ENCODE measurements at regions not wholly inside any gene's neighbourhood (a gene's known extent, or its start where the extent isn't known, plus 50 kb on each side); places are given as distances from the start of the nearest gene placed in this dataset.
"Not testable (repeated sequence)": the region's sequence is repeated elsewhere in the genome, so short reads cannot be mapped to it uniquely, and the experiment has no call there.

- no peak for DNase-seq
Observed at GRCh38 chr5:93359296-93359959, 221.6 kb downstream of the NR2F1-AS1 start.

- DNase-seq, result no peak
Observed at GRCh38 chr5:93358176-93358575, 222.8 kb downstream of the NR2F1-AS1 start.

GRCh38 chr5:93357686-93358085 lies 223.3 kb downstream of the NR2F1-AS1 start:
- DNase-seq, result no peak

GRCh38 chr5:93355691-93356090 lies 225.3 kb downstream of the NR2F1-AS1 start:
- DNase-seq, result no peak

GRCh38 chr5:93352186-93352585 lies 228.8 kb downstream of the NR2F1-AS1 start:
- no peak for DNase-seq

GRCh38 chr5:93349613-93350012 lies 231.4 kb downstream of the NR2F1-AS1 start:
- DNase-seq, result no peak

GRCh38 chr5:93348231-93348630 lies 232.8 kb downstream of the NR2F1-AS1 start:
- DNase-seq, result no peak

- DNase-seq, result not testable (repeated sequence)
Observed at GRCh38 chr5:93346850-93347249, 234.2 kb downstream of the NR2F1-AS1 start.

GRCh38 chr5:93346301-93346700 lies 234.7 kb downstream of the NR2F1-AS1 start:
- DNase-seq, result no peak

- DNase-seq, result no peak
Observed at GRCh38 chr5:93343570-93343969, 237.4 kb downstream of the NR2F1-AS1 start.

- DNase-seq, result no peak
Observed at GRCh38 chr5:93342563-93343061, 238.4 kb downstream of the NR2F1-AS1 start.

GRCh38 chr5:93340881-93341280 lies 240.1 kb downstream of the NR2F1-AS1 start:
- no peak for DNase-seq

- DNase-seq, result no peak
Observed at GRCh38 chr5:93337138-93337537, 243.9 kb downstream of the NR2F1-AS1 start.

GRCh38 chr5:93336330-93337110 lies 244.5 kb downstream of the NR2F1-AS1 start:
- DNase-seq, result no peak

GRCh38 chr5:93331863-93332262 lies 249.2 kb downstream of the NR2F1-AS1 start:
- no peak for DNase-seq

- DNase-seq, result no peak
Observed at GRCh38 chr5:93331241-93331640, 249.8 kb downstream of the NR2F1-AS1 start.

GRCh38 chr5:93330506-93330905 lies 250.5 kb downstream of the NR2F1-AS1 start:
- no peak for DNase-seq

- DNase-seq, result no peak
Observed at GRCh38 chr5:93329756-93330155, 251.3 kb downstream of the NR2F1-AS1 start.

- no peak for DNase-seq
Observed at GRCh38 chr5:93328833-93329232, 252.2 kb downstream of the NR2F1-AS1 start.

- no peak for DNase-seq
Observed at GRCh38 chr5:93327605-93328004, 253.4 kb downstream of the NR2F1-AS1 start.

GRCh38 chr5:93325946-93326345 lies 255.1 kb downstream of the NR2F1-AS1 start:
- DNase-seq, result no peak

GRCh38 chr5:93322974-93323860 lies 257.8 kb downstream of the NR2F1-AS1 start:
- no peak for DNase-seq

- no peak for DNase-seq
Observed at GRCh38 chr5:93320920-93321445, 260.0 kb downstream of the NR2F1-AS1 start.
